Heart right ventricle (tissue), 16 donors: ENCODE measurements at regions not wholly inside any gene's neighbourhood (a gene's known extent, or its start where the extent isn't known, plus 50 kb on each side); places are given as distances from the start of the nearest gene placed in this dataset.

Experiments
- ATAC-seq, 8 donors: fragments of 200-7000 bp; cut with Tn5 transposase; one replicate each; pipeline ENCODE4 v1.9.1; 2020; ENCODE audit warnings: mild to moderate bottlenecking in 8 of 8, moderate library complexity in 8 of 8, moderate number of reproducible peaks in 1 of 8
- DNase-seq, 2 donors: peaks; one replicate each; pipeline ENCODE4 v3.0.0-alpha.2; 2020
- H3K27ac ChIP-seq, 10 donors: fragments of 200-600 bp; sonication (generic) in 2 of 10; one replicate each; pipeline versions ENCODE4 v1.5.0 to v1.8.0; 2020 to 2022; ENCODE audit warnings: mild to moderate bottlenecking in 3 of 10
- H3K27me3 ChIP-seq, 7 donors: fragments of 200-600 bp; one replicate each; pipeline ENCODE4 v1.8.0; 2021 to 2022; ENCODE audit warnings: mild to moderate bottlenecking in 2 of 7
- H3K36me3 ChIP-seq, 9 donors: fragments of 200-600 bp; sonication (generic) in 1 of 9; one replicate each; pipeline versions ENCODE4 v1.5.0 to v1.8.0; 2020 to 2022; ENCODE audit warnings: mild to moderate bottlenecking in 2 of 9
- H3K4me1 ChIP-seq, 9 donors: fragments of 200-600 bp; sonication (generic) in 1 of 9; one replicate each; pipeline versions ENCODE4 v1.5.0 to v1.8.0; 2020 to 2022; ENCODE audit warnings: mild to moderate bottlenecking in 4 of 9
- H3K4me3 ChIP-seq, 10 donors: fragments of 200-600 bp; sonication (generic) in 2 of 10; one replicate each; pipeline versions ENCODE4 v1.5.0 to v1.8.0; 2020 to 2022; ENCODE audit warnings: mild to moderate bottlenecking in 7 of 10, moderate library complexity in 2 of 10
- H3K9me3 ChIP-seq, 11 donors: fragments of 200-600 bp in 10 of 11; sonication (generic) in 2 of 11; one replicate each; pipeline versions ENCODE4 v1.5.0 to v1.8.0; 2013 to 2022; ENCODE audit warnings: mild to moderate bottlenecking in 2 of 11, control low read depth in 1 of 11, moderate library complexity in 1 of 11
- CTCF ChIP-seq, 9 donors: fragments of 200-600 bp; sonication (generic) in 2 of 9; IDR thresholded peaks; one replicate each; pipeline versions ENCODE4 v1.5.0 to v1.8.0; 2021 to 2022; ENCODE audit warnings: antibody characterized with exemption in 9 of 9, mild to moderate bottlenecking in 5 of 9, moderate library complexity in 1 of 9
- WGBS, 2 donors: extraction: QIAGEN DNeasy Blood & Tissue Kit; methylation state at CpG; one replicate each; pipeline ENCODE4 v1.1.7; 2013; ENCODE audit warnings: inconsistent platforms in 1 of 2; 5-methylcytosine and 5-hydroxymethylcytosine counted together
- intact Hi-C, 10 donors: fragments of 100-400 bp; cut with DNase I; formaldehyde crosslinking; loops; one replicate each; pipeline versions ENCODE4 v1.11.1 to v1.14.2; 2022
- donor health status: Arrhythmogenic right ventricular cardiomyopathy.
- donor health status: ischemic (EF 13 %, LVEDD 7.1; RV severe dilation, severe dysfunction).
- donor health status: healthy with polysubstance abuse.
- donor health status: DM: no; HTN: yes; CAD: no.
- donor health status: DM: no; HTN: no; CAD: no.
- donor health status: ischemic (EF 25% LVEDD 6.9; RV normal size, moderate dysfunction).
- donor health status: ischemic (EF 25% LVEDD 5.7; RV mildly dilated, moderate dysfunction).
- donor health status: healthy.
- donor health status: DM: yes; HTN: yes; CAD: no.
- donor health status: Ischemic cardiomyopathy.
- donor health status: ischemic (EF 35%, LVEDD 5.7; RV mildly dilated, moderate dysfunction).
- donor health status: nonischemic (EF 11% LVEDD 7.7; RV severe dilation, severe dysfunction).
- donor health status: DM: yes; HTN: yes; CAD: no.
- donor health status: PGD.
- donor health status: ischemic (EF 29% LVEDD 5.4; RV normal size, mild dysfunction).
- donor health status: nonischemic (EF 23%, LVEDD 6.1; RV moderate dilation, normal function).

- 80 to 81% methylated on average over 4 of the region's 4 CpGs for WGBS, 2 donors
- H3K27me3 ChIP-seq, result no peaks in the 10 kb centered on the region
- DNase-seq, result no peak
- peaks cover 0 to 12% (median 0%) of the 10 kb centered on the region in 9 donors for H3K4me1 ChIP-seq
- intact Hi-C loops, result no loop called here
- H3K27ac ChIP-seq, result no peak overlapping the region
- H3K9me3 ChIP-seq, result peaks cover 0 to 12% (median 0%) of the 10 kb centered on the region in 11 donors
- no peak overlapping the region for H3K4me3 ChIP-seq
- ATAC-seq, result no peak
- no peak for TF ChIP-seq CTCF (IDR thresholded peaks at IDR 0.05)
- no peaks in the 10 kb centered on the region for H3K36me3 ChIP-seq
Observed at GRCh38 chr16:73212431-73212830, 164.5 kb upstream of the ZFHX3 start.

GRCh38 chr16:73210686-73211085, 162.8 kb upstream of the ZFHX3 start:
- DNase-seq (no peak), ATAC-seq (no peak)
- no peak for TF ChIP-seq CTCF (IDR thresholded peaks at IDR 0.05)
- H3K36me3 ChIP-seq, result no peaks in the 10 kb centered on the region
- H3K4me1 ChIP-seq, result peaks cover 0 to 8% (median 0%) of the 10 kb centered on the region in 9 donors
- peaks cover 0 to 5% (median 0%) of the 10 kb centered on the region in 11 donors for H3K9me3 ChIP-seq
- peaks cover 0 to 2% (median 0%) of the 10 kb centered on the region in 7 donors for H3K27me3 ChIP-seq
- no peak overlapping the region for H3K4me3 ChIP-seq
- WGBS, 2 donors, result 77 to 90% methylated on average over 1 of the region's 1 CpG
- intact Hi-C loops, result no loop called here
- H3K27ac ChIP-seq, result no peak overlapping the region

GRCh38 chr16:73210084-73210483, 162.2 kb upstream of the ZFHX3 start:
- intact Hi-C loops, result no loop called here
- 80 to 82% methylated on average over 4 of the region's 4 CpGs for WGBS, 2 donors
- H3K27me3 ChIP-seq, result peaks cover 0 to 4% (median 0%) of the 10 kb centered on the region in 7 donors
- TF ChIP-seq CTCF (IDR thresholded peaks at IDR 0.05), result no peak
- H3K4me1 ChIP-seq, result peaks cover 0 to 3% (median 0%) of the 10 kb centered on the region in 9 donors
- no peak overlapping the region for H3K27ac ChIP-seq
- DNase-seq, result no peak
- H3K9me3 ChIP-seq, result peaks cover 0 to 5% (median 0%) of the 10 kb centered on the region in 11 donors
- no peak overlapping the region for H3K4me3 ChIP-seq
- H3K36me3 ChIP-seq, result no peaks in the 10 kb centered on the region
- no peak for ATAC-seq

GRCh38 chr16:73209190-73209589, 161.3 kb upstream of the ZFHX3 start:
- Histone ChIP-seq H3K9me3 (peaks cover 0 to 5% (median 0%) of the 10 kb centered on the region in 11 donors), H3K4me3 (no peak overlapping the region), H3K4me1 (no peaks in the 10 kb centered on the region), H3K27me3 (peaks cover 0 to 4% (median 0%) of the 10 kb centered on the region in 7 donors), H3K36me3 (no peaks in the 10 kb centered on the region), H3K27ac (no peak overlapping the region)
- intact Hi-C loops, result no loop called here
- TF ChIP-seq CTCF (IDR thresholded peaks at IDR 0.05), result no peak
- DNase-seq, result no peak
- WGBS, 2 donors, result 93 to 96% methylated on average over 2 of the region's 2 CpGs
- ATAC-seq, result no peak
